ENCODE measurements at regions not wholly inside any gene's neighbourhood (a gene's known extent, or its start where the extent isn't known, plus 50 kb on each side); places are given as distances from the start of the nearest gene placed in this dataset.

- TF ChIP-seq CTCF (conservative IDR thresholded peaks at IDR 0.05) (no peak), EZH2 (IDR thresholded peaks at IDR 0.05; ENCODE audit: low read depth) (no peak)
Measured at GRCh38 chr16:51731160-51731559, 580.1 kb upstream of the SALL1 start.
